WTC11 (cell line): ENCODE measurements at regions not wholly inside any gene's neighbourhood (a gene's known extent, or its start where the extent isn't known, plus 50 kb on each side); places are given as distances from the start of the nearest gene placed in this dataset.

Source experiments
- ATAC-seq: fragments of 200-7000 bp; cut with Tn5 transposase; 2 replicates; pipeline ENCODE4 v1.10.0; 2021; ENCODE audit warnings: mild to moderate bottlenecking, moderate library complexity
- CTCF ChIA-PET: fragments of 300-600 bp; sonication (Branson Sonifier 250); formaldehyde crosslinking; loops from one replicate; lab custom pipeline; 2021; ENCODE audit warnings: antibody characterized with exemption; lab: Charles Lee
- POLR2A ChIA-PET: fragments of 350-600 bp; sonication (Branson Sonifier 250); formaldehyde crosslinking; loops from one replicate; lab custom pipeline; 2021; ENCODE audit warnings: antibody characterized with exemption; lab: Charles Lee
- DNase-seq: peaks from one replicate; pipeline ENCODE4 v3.0.0; 2021; ENCODE audit warnings: low spot score
- H3K27ac Mint-ChIP-seq: 2 replicates; pipeline ENCODE4 v1.8.0; 2021; ENCODE audit warnings: mixed read lengths
- H3K27me3 Mint-ChIP-seq: 2 replicates; pipeline ENCODE4 v1.8.0; 2021; ENCODE audit warnings: low read depth, mild to moderate bottlenecking, moderate library complexity, mixed read lengths
- H3K36me3 Mint-ChIP-seq: 2 replicates; pipeline ENCODE4 v1.8.0; 2021; ENCODE audit warnings: mixed read lengths
- H3K4me1 Mint-ChIP-seq: 2 replicates; pipeline ENCODE4 v1.8.0; 2022; ENCODE audit warnings: mixed read lengths
- H3K4me3 Mint-ChIP-seq: 2 replicates; pipeline ENCODE4 v1.8.0; 2021; ENCODE audit warnings: mild to moderate bottlenecking, moderate library complexity, mixed read lengths
- H3K9me3 Mint-ChIP-seq: 2 replicates; pipeline ENCODE4 v1.8.0; 2021; ENCODE audit warnings: mixed read lengths
- AR ChIP-seq: fragments of 250-450 bp; sonication (Bioruptor Pico); IDR thresholded peaks from 2 replicates; pipeline ENCODE4 v1.9.0; 2021; ENCODE audit warnings: mild to moderate bottlenecking
- EMX1 ChIP-seq: fragments of 250-450 bp; sonication (Bioruptor Pico); IDR thresholded peaks from 2 replicates; pipeline ENCODE4 v1.8.0; 2021; ENCODE audit warnings: mild to moderate bottlenecking
- FOXJ3 ChIP-seq: sonication (generic); formaldehyde crosslinking; IDR thresholded peaks from 2 replicates; pipeline ENCODE4 v1.9.0; 2021; ENCODE audit warnings: missing genetic modification reagents, mild to moderate bottlenecking, borderline replicate concordance
- FOXP4 ChIP-seq: sonication (generic); formaldehyde crosslinking; IDR thresholded peaks from 2 replicates; pipeline ENCODE4 v1.8.0; 2022; ENCODE audit warnings: mild to moderate bottlenecking, missing genetic modification reagents
- GRHL2 ChIP-seq: fragments of 250-450 bp; sonication (Bioruptor Pico); IDR thresholded peaks from 2 replicates; pipeline ENCODE4 v1.8.0; 2022; ENCODE audit warnings: mild to moderate bottlenecking, moderate library complexity; ENCODE audit not compliant: insufficient replicate concordance, severe bottlenecking
- HMGA2 ChIP-seq: fragments of 250-450 bp; sonication (Bioruptor Pico); IDR thresholded peaks from 2 replicates; pipeline ENCODE4 v1.4.0; 2021; ENCODE audit warnings: mild to moderate bottlenecking, moderate library complexity
- HMGXB4 ChIP-seq: sonication (generic); formaldehyde crosslinking; IDR thresholded peaks from 2 replicates; pipeline ENCODE4 v1.8.1; 2023; ENCODE audit warnings: mild to moderate bottlenecking, moderate library complexity, missing genetic modification reagents
- IRF1 ChIP-seq: sonication (generic); formaldehyde crosslinking; IDR thresholded peaks from 2 replicates; pipeline ENCODE4 v1.8.0; 2023; ENCODE audit warnings: missing genetic modification reagents
- NFATC4 ChIP-seq: fragments of 250-450 bp; sonication (Bioruptor Pico); IDR thresholded peaks from 2 replicates; pipeline ENCODE4 v1.9.0; 2021; ENCODE audit warnings: mild to moderate bottlenecking
- NR3C1 ChIP-seq: sonication (generic); formaldehyde crosslinking; conservative IDR thresholded peaks from 2 replicates; pipeline ENCODE4 v1.8.1; 2023; ENCODE audit warnings: low read depth, mild to moderate bottlenecking, missing genetic modification reagents
- PRRX2 ChIP-seq: fragments of 250-450 bp; sonication (Bioruptor Pico); IDR thresholded peaks from 2 replicates; pipeline ENCODE4 v1.8.0; 2021; ENCODE audit warnings: mild to moderate bottlenecking
- TCF7 ChIP-seq: sonication (generic); formaldehyde crosslinking; IDR thresholded peaks from 2 replicates; pipeline ENCODE4 v1.8.0; 2022; ENCODE audit warnings: mild to moderate bottlenecking, low read depth, missing genetic modification reagents, moderate library complexity
- TEAD1 ChIP-seq: sonication (generic); formaldehyde crosslinking; IDR thresholded peaks from 2 replicates; pipeline ENCODE4 v1.8.0; 2022; ENCODE audit warnings: mild to moderate bottlenecking, missing genetic modification reagents
- TEAD4 ChIP-seq: sonication (generic); formaldehyde crosslinking; IDR thresholded peaks from 2 replicates; pipeline ENCODE4 v1.8.0; 2022; ENCODE audit warnings: mild to moderate bottlenecking, missing genetic modification reagents
- ZNF121 ChIP-seq: sonication (generic); formaldehyde crosslinking; IDR thresholded peaks from 2 replicates; pipeline ENCODE4 v1.8.0; 2023; ENCODE audit warnings: missing genetic modification reagents
- ZNF138 ChIP-seq: sonication (generic); formaldehyde crosslinking; conservative IDR thresholded peaks from 2 replicates; pipeline ENCODE4 v1.8.1; 2022; ENCODE audit warnings: mild to moderate bottlenecking, moderate library complexity, missing genetic modification reagents
- ZNF281 ChIP-seq: sonication (generic); formaldehyde crosslinking; IDR thresholded peaks from 2 replicates; pipeline ENCODE4 v1.8.0; 2023; ENCODE audit warnings: mild to moderate bottlenecking, missing genetic modification reagents
- ZSCAN18 ChIP-seq: fragments of 250-450 bp; sonication (Bioruptor Pico); IDR thresholded peaks from 2 replicates; pipeline ENCODE4 v2.1.2; 2022; ENCODE audit warnings: mild to moderate bottlenecking, moderate library complexity

- ChIA-PET POLR2A (interaction anchor here (0.6 kb wide), 1 partner anchor 66 kb away, joined by 6 read pairs; no protein-coding TSS in a partner anchor), CTCF (no interaction called here)
- Mint-ChIP-seq H3K27ac (no peak overlapping the region), H3K27me3 (no peaks in the 10 kb centered on the region), H3K36me3 (no peaks in the 10 kb centered on the region), H3K4me3 (no peak overlapping the region), H3K9me3 (no peaks in the 10 kb centered on the region), H3K4me1 (no peaks in the 10 kb centered on the region)
- TF ChIP-seq ZNF138 (CRISPR knock-in tag): no peak
- TF ChIP-seq NFATC4 (CRISPR knock-in tag): no peak
- TF ChIP-seq PRRX2 (CRISPR knock-in tag): no peak
- no peak for TF ChIP-seq EMX1 (CRISPR knock-in tag)
- no peak for TF ChIP-seq GRHL2 (CRISPR knock-in tag)
- no peak for TF ChIP-seq FOXJ3 (CRISPR knock-in tag)
- TF ChIP-seq AR (CRISPR knock-in tag): no peak
- TF ChIP-seq TEAD4: no peak
- TF ChIP-seq ZNF121 (CRISPR knock-in tag): no peak
- no peak for TF ChIP-seq TCF7 (CRISPR knock-in tag)
- TF ChIP-seq FOXP4 (CRISPR knock-in tag): no peak
- TF ChIP-seq HMGXB4: no peak
- DNase-seq (no peak), ATAC-seq (no peak)
Measured at GRCh38 chr14:87001333-87001732, 991.6 kb downstream of the GALC start.

- DNase-seq (no peak), ATAC-seq (no peak)
- ChIA-PET CTCF (no interaction called here), POLR2A (no interaction called here)
- TF ChIP-seq AR (CRISPR knock-in tag) (no peak), ZSCAN18 (no peak), HMGA2 (no peak), PRRX2 (CRISPR knock-in tag) (no peak), ZNF281 (CRISPR knock-in tag) (no peak), TEAD1 (no peak), IRF1 (CRISPR knock-in tag) (no peak), NR3C1 (no peak)
- H3K4me3 Mint-ChIP-seq: no peak overlapping the region
- no peaks in the 10 kb centered on the region for H3K27me3 Mint-ChIP-seq
- H3K9me3 Mint-ChIP-seq: no peaks in the 10 kb centered on the region
- no peak overlapping the region for H3K27ac Mint-ChIP-seq
- H3K4me1 Mint-ChIP-seq: no peaks in the 10 kb centered on the region
- no peaks in the 10 kb centered on the region for H3K36me3 Mint-ChIP-seq
Measured at GRCh38 chr14:87000081-87000480, 992.9 kb downstream of the GALC start.
